IPS-18a (cell line): ENCODE measurements at regions not wholly inside any gene's neighbourhood (a gene's known extent, or its start where the extent isn't known, plus 50 kb on each side); places are given as distances from the start of the nearest gene placed in this dataset.

ENCODE experiments used
- H3K27ac ChIP-seq: one replicate; pipeline ENCODE4 v1.5.1; 2013; ENCODE audit warnings: low read length
- H3K27me3 ChIP-seq: one replicate; pipeline ENCODE4 v1.6.1; 2013; ENCODE audit warnings: mild to moderate bottlenecking, low read length; ENCODE audit not compliant: control insufficient read depth, insufficient read depth
- H3K36me3 ChIP-seq: one replicate; pipeline ENCODE4 v1.6.1; 2013; ENCODE audit warnings: low read depth, low read length; ENCODE audit not compliant: control insufficient read depth
- H3K4me1 ChIP-seq: one replicate; pipeline ENCODE4 v1.6.1; 2013; ENCODE audit warnings: low read depth, low read length; ENCODE audit not compliant: control insufficient read depth
- H3K4me3 ChIP-seq: one replicate; pipeline ENCODE4 v1.5.1; 2013; ENCODE audit warnings: low read length
- H3K9ac ChIP-seq: one replicate; pipeline ENCODE4 v1.6.1; 2013; ENCODE audit warnings: mild to moderate bottlenecking, low read length, moderate library complexity
- H3K9me3 ChIP-seq: one replicate; pipeline ENCODE4 v1.6.1; 2013; ENCODE audit warnings: low read depth, low read length; ENCODE audit not compliant: control insufficient read depth

- H3K9me3 ChIP-seq = no peaks in the 10 kb centered on the region
- no peaks in the 10 kb centered on the region for H3K27me3 ChIP-seq
- no peak overlapping the region for H3K4me3 ChIP-seq
- H3K27ac ChIP-seq = no peak overlapping the region
- H3K9ac ChIP-seq = no peak overlapping the region
- peaks cover 23% of the 10 kb centered on the region for H3K36me3 ChIP-seq
- peaks cover 4% of the 10 kb centered on the region for H3K4me1 ChIP-seq
Observed at GRCh38 chr2:120977582-120978358, 242.1 kb downstream of the GLI2 start.

- H3K9me3 ChIP-seq = no peaks in the 10 kb centered on the region
- H3K27ac ChIP-seq = no peak overlapping the region
- no peak overlapping the region for H3K4me3 ChIP-seq
- no peaks in the 10 kb centered on the region for H3K27me3 ChIP-seq
- H3K36me3 ChIP-seq = peaks cover 23% of the 10 kb centered on the region
- H3K9ac ChIP-seq = no peak overlapping the region
- H3K4me1 ChIP-seq = peaks cover 4% of the 10 kb centered on the region
Observed at GRCh38 chr2:120978359-120979050, 242.8 kb downstream of the GLI2 start.

DNA sequence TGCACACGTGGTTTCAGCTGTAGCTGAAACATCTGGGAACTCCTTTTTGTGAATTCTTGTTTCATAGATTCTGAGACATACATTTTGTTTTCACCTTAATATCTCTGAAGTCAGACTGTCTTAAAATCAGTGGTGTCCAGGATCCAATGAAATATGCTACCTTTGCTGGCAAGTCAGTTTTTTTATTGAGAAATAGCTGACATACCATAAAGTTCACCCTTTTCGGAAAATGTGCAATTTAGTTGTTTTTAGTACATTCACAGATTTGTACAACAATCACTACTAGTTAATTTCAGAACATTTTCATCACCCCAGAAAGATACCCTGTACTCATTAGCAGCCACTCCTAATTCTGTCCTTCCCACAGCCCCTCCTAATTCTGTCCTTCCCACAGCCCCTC lies 243.7 kb downstream of the GLI2 start:
- Histone ChIP-seq H3K9me3 (no peaks in the 10 kb centered on the region), H3K36me3 (peaks cover 25% of the 10 kb centered on the region), H3K27ac (no peak overlapping the region), H3K27me3 (no peaks in the 10 kb centered on the region), H3K9ac (no peak overlapping the region), H3K4me3 (no peak overlapping the region), H3K4me1 (peaks cover 4% of the 10 kb centered on the region)

DNA sequence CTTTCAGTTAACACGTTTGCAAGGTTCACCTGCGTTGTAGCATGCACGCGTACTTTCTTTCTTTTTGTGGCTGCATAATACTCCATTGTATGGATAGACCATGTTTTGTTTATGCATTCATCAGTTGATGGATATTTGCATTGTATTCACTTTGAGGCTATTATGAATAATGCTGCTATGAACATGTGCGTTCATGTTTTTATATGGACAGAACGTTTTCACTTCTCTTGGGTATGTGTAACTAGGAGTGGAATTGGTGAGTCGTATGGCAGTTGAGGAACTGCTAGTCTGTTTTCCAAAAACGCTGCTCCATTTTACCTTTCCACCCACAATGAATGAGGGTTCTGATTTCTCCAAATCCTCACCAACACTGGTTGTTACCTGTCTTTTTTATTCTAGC lies 244.3 kb downstream of the GLI2 start:
- Histone ChIP-seq H3K27ac (no peak overlapping the region), H3K4me1 (peaks cover 4% of the 10 kb centered on the region), H3K27me3 (no peaks in the 10 kb centered on the region), H3K9me3 (no peaks in the 10 kb centered on the region), H3K36me3 (peaks cover 27% of the 10 kb centered on the region), H3K9ac (no peak overlapping the region), H3K4me3 (no peak overlapping the region)

DNA sequence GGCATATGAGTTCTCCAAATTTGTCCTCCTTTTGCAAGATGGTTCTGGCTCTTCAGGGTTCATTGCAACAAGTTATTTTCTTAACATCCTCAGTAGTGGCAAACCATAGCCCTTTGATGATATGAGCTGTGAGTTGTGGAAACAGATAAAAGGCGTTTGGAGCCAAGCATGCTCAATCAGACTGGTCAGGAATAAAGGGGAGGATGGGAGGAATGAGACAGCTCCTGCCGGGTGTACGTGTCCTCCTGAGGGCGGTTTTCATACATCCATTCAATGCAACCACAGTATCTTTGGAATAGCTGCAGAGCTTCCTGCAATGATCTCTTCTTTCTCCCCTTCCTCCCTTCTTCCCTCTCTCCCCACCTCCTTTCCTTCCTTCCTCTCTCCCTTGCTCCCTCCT lies 245.8 kb downstream of the GLI2 start:
- H3K27ac ChIP-seq = no peak overlapping the region
- no peak overlapping the region for H3K4me3 ChIP-seq
- H3K9me3 ChIP-seq = no peaks in the 10 kb centered on the region
- no peak overlapping the region for H3K9ac ChIP-seq
- H3K27me3 ChIP-seq = no peaks in the 10 kb centered on the region
- H3K36me3 ChIP-seq = peaks cover 31% of the 10 kb centered on the region
- peaks cover 4% of the 10 kb centered on the region for H3K4me1 ChIP-seq

DNA sequence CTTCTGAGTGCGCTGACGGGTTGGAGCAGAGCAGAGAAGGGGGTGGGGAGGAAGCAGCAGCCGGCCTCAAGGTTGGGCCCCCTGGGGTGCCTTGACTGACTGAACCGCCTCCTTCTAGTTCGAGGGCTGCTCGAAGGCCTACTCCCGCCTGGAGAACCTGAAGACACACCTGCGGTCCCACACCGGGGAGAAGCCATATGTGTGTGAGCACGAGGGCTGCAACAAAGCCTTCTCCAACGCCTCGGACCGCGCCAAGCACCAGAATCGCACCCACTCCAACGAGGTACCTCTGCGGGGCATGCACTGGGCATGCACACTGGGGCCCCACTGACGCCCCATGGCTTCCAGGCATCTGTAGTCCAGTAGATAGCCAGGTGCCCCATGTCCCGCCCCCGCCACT lies 246.9 kb downstream of the GLI2 start:
- Histone ChIP-seq H3K9ac (no peak overlapping the region), H3K9me3 (no peaks in the 10 kb centered on the region), H3K4me1 (peaks cover 4% of the 10 kb centered on the region), H3K27me3 (no peaks in the 10 kb centered on the region), H3K36me3 (peaks cover 42% of the 10 kb centered on the region), H3K27ac (no peak overlapping the region), H3K4me3 (no peak overlapping the region)

DNA sequence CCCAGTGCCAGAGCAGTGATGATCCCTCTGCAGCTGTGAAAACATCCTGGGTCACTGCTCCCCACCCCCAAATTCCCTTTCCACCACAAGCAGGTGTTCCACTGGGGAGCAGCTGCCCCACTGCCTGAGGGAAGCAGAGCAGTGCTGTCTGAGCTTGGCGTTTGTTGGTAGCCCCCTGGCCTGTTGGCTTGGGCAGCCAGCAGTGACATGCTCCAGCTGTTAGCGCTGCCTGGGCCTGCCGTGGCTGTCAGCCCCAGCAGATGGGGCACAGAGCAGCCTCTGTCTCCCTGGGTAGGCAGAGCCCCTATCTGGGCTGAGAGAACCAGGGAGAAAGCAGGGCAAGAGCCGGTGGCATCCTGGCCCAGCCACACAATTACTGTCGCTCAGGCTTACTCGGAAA lies 247.7 kb downstream of the GLI2 start:
- no peak overlapping the region for H3K9ac ChIP-seq
- no peak overlapping the region for H3K4me3 ChIP-seq
- H3K36me3 ChIP-seq = peaks cover 45% of the 10 kb centered on the region
- H3K4me1 ChIP-seq = peaks cover 4% of the 10 kb centered on the region
- H3K9me3 ChIP-seq = no peaks in the 10 kb centered on the region
- no peaks in the 10 kb centered on the region for H3K27me3 ChIP-seq
- no peak overlapping the region for H3K27ac ChIP-seq

DNA sequence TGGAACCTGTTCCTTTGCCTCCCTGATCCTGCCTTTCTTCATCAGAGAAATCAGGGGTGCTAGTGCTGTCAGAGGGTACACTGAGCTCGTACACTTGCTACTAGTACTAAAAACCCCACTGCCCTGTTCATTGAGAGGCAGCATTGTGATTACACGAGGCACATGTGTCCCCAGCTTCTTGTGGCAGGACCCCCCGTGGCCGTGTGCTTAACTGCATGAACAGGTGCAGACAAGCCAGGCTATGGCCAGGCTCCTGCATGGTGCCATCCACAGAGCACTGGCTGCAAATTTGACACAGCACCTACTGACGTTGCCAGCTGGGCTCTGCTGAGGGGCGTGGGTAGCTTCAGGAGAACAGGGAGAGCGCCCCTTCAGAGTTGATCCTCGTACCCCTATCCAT lies 248.4 kb downstream of the GLI2 start:
- no peak overlapping the region for H3K9ac ChIP-seq
- no peaks in the 10 kb centered on the region for H3K27me3 ChIP-seq
- no peak overlapping the region for H3K27ac ChIP-seq
- H3K36me3 ChIP-seq = peaks cover 47% of the 10 kb centered on the region
- H3K9me3 ChIP-seq = no peaks in the 10 kb centered on the region
- no peak overlapping the region for H3K4me3 ChIP-seq
- H3K4me1 ChIP-seq = peaks cover 4% of the 10 kb centered on the region

GRCh38 chr2:120984452-120985173 lies 248.9 kb downstream of the GLI2 start:
- peaks cover 47% of the 10 kb centered on the region for H3K36me3 ChIP-seq
- no peaks in the 10 kb centered on the region for H3K27me3 ChIP-seq

GRCh38 chr2:120985174-120985996 lies 249.7 kb downstream of the GLI2 start:
- H3K27me3 ChIP-seq = no peaks in the 10 kb centered on the region
- peaks cover 54% of the 10 kb centered on the region for H3K36me3 ChIP-seq
- H3K27ac ChIP-seq = no peak overlapping the region
- H3K9ac ChIP-seq = no peak overlapping the region
- peaks cover 4% of the 10 kb centered on the region for H3K4me1 ChIP-seq
- H3K9me3 ChIP-seq = no peaks in the 10 kb centered on the region
- H3K4me3 ChIP-seq = no peak overlapping the region

More at GRCh38 chr2:120984452-120985173, 248.9 kb downstream of the GLI2 start:
- H3K9me3 ChIP-seq = no peaks in the 10 kb centered on the region
- peaks cover 4% of the 10 kb centered on the region for H3K4me1 ChIP-seq
- H3K4me3 ChIP-seq = no peak overlapping the region
- H3K9ac ChIP-seq = no peak overlapping the region
- no peak overlapping the region for H3K27ac ChIP-seq
